Activated naive CD4-positive, alpha-beta T cell treated with anti-CD3 and anti-CD28 coated beads, Interleukin-2, amount 50 U/mL, for 16 hours (primary cell): ENCODE measurements at regions not wholly inside any gene's neighbourhood (a gene's known extent, or its start where the extent isn't known, plus 50 kb on each side); places are given as distances from the start of the nearest gene placed in this dataset.
"Not testable (repeated sequence)": the region's sequence is repeated elsewhere in the genome, so short reads cannot be mapped to it uniquely, and the experiment has no call there.

Experiments
- DNase-seq: peaks from one replicate; pipeline ENCODE4 v3.0.0-alpha.2; 2020

- no peak for DNase-seq
Measured at GRCh38 chr3:36097209-36097608, 283.1 kb upstream of the STAC start.

- DNase-seq: no peak
Measured at GRCh38 chr3:36114353-36114752, 266.0 kb upstream of the STAC start.

- DNase-seq: no peak
Measured at GRCh38 chr3:36124118-36124796, 256.0 kb upstream of the STAC start.

GRCh38 chr3:36132214-36132613 is 248.1 kb upstream of the STAC start:
- no peak for DNase-seq

GRCh38 chr3:36135863-36136262 is 244.4 kb upstream of the STAC start:
- no peak for DNase-seq

GRCh38 chr3:36142746-36143145 is 237.6 kb upstream of the STAC start:
- no peak for DNase-seq

GRCh38 chr3:36146404-36146803 is 233.9 kb upstream of the STAC start:
- DNase-seq: no peak

- no peak for DNase-seq
Measured at GRCh38 chr3:36147934-36148558, 232.3 kb upstream of the STAC start.

GRCh38 chr3:36149447-36149865 is 230.8 kb upstream of the STAC start:
- DNase-seq: no peak

- DNase-seq: no peak
Measured at GRCh38 chr3:36155515-36155914, 224.8 kb upstream of the STAC start.

GRCh38 chr3:36164400-36164799 is 215.9 kb upstream of the STAC start:
- DNase-seq: no peak

GRCh38 chr3:36165509-36166290 is 214.6 kb upstream of the STAC start:
- no peak for DNase-seq

GRCh38 chr3:36166477-36166876 is 213.8 kb upstream of the STAC start:
- DNase-seq: no peak

GRCh38 chr3:36172699-36173098 is 207.6 kb upstream of the STAC start:
- no peak for DNase-seq

- no peak for DNase-seq
Measured at GRCh38 chr3:36175113-36175812, 205.0 kb upstream of the STAC start.

GRCh38 chr3:36175916-36176461 is 204.3 kb upstream of the STAC start:
- no peak for DNase-seq

GRCh38 chr3:36178018-36178417 is 202.3 kb upstream of the STAC start:
- no peak for DNase-seq

GRCh38 chr3:36182024-36182423 is 198.3 kb upstream of the STAC start:
- no peak for DNase-seq

- DNase-seq: not testable (repeated sequence)
Measured at GRCh38 chr3:36187197-36187596, 193.1 kb upstream of the STAC start.

- no peak for DNase-seq
Measured at GRCh38 chr3:36192901-36193300, 187.4 kb upstream of the STAC start.

- no peak for DNase-seq
Measured at GRCh38 chr3:36193448-36193847, 186.9 kb upstream of the STAC start.

GRCh38 chr3:36196058-36196457 is 184.2 kb upstream of the STAC start:
- DNase-seq: no peak

- no peak for DNase-seq
Measured at GRCh38 chr3:36197151-36197550, 183.2 kb upstream of the STAC start.
